ENCODE measurements at regions not wholly inside any gene's neighbourhood (a gene's known extent, or its start where the extent isn't known, plus 50 kb on each side); places are given as distances from the start of the nearest gene placed in this dataset.

GRCh38 chr10:10772411-10772810 lies 245.3 kb upstream of the CELF2 start:
- no peak for TF ChIP-seq RAD21 (IDR thresholded peaks at IDR 0.05; ENCODE audit: low read depth)
- no peak for TF ChIP-seq CEBPB (IDR thresholded peaks at IDR 0.05)
- TF ChIP-seq EP300 (IDR thresholded peaks at IDR 0.05; ENCODE audit: borderline replicate concordance): no peak
- no peak for TF ChIP-seq TCF12 (IDR thresholded peaks at IDR 0.05; ENCODE audit: low read depth)
- no peak for TF ChIP-seq TEAD4 (IDR thresholded peaks at IDR 0.05)
- TF ChIP-seq REST (IDR thresholded peaks at IDR 0.05; ENCODE audit: low read depth): no peak
- TF ChIP-seq USF1 (IDR thresholded peaks at IDR 0.05): no peak
- no peak for TF ChIP-seq MAX (IDR thresholded peaks at IDR 0.05)
- TF ChIP-seq EGR1 (IDR thresholded peaks at IDR 0.05): no peak

GRCh38 chr10:10772874-10773508 lies 244.7 kb upstream of the CELF2 start:
- TF ChIP-seq EGR1 (IDR thresholded peaks at IDR 0.05): no peak
- no peak for TF ChIP-seq TEAD4 (IDR thresholded peaks at IDR 0.05)
- TF ChIP-seq REST (IDR thresholded peaks at IDR 0.05; ENCODE audit: low read depth): no peak
- no peak for TF ChIP-seq TAF1 (IDR thresholded peaks at IDR 0.05; ENCODE audit: low read depth)
- TF ChIP-seq MAX (IDR thresholded peaks at IDR 0.05): no peak
- no peak for TF ChIP-seq USF1 (IDR thresholded peaks at IDR 0.05)
- no peak for TF ChIP-seq FOXM1 (IDR thresholded peaks at IDR 0.05; ENCODE audit: borderline replicate concordance, low read depth)
- no peak for TF ChIP-seq TCF12 (IDR thresholded peaks at IDR 0.05; ENCODE audit: low read depth)
- TF ChIP-seq NFIC (IDR thresholded peaks at IDR 0.05): no peak
- TF ChIP-seq RAD21 (IDR thresholded peaks at IDR 0.05; ENCODE audit: low read depth): no peak
- TF ChIP-seq YY1 (IDR thresholded peaks at IDR 0.05; ENCODE audit: low read depth): no peak
- TF ChIP-seq CREB1 (IDR thresholded peaks at IDR 0.05; ENCODE audit: low read depth): no peak
- TF ChIP-seq EP300 (IDR thresholded peaks at IDR 0.05; ENCODE audit: borderline replicate concordance): no peak
- TF ChIP-seq CEBPB (IDR thresholded peaks at IDR 0.05): no peak

GRCh38 chr10:10774416-10774815 lies 243.3 kb upstream of the CELF2 start:
- TF ChIP-seq RAD21 (IDR thresholded peaks at IDR 0.05; ENCODE audit: low read depth) (no peak), EGR1 (IDR thresholded peaks at IDR 0.05) (no peak), USF1 (IDR thresholded peaks at IDR 0.05) (no peak), ZBTB7A (IDR thresholded peaks at IDR 0.05; ENCODE audit: low read depth) (no peak), CEBPB (IDR thresholded peaks at IDR 0.05) (no peak), MAX (IDR thresholded peaks at IDR 0.05) (no peak), CREB1 (IDR thresholded peaks at IDR 0.05; ENCODE audit: low read depth) (no peak), TCF12 (IDR thresholded peaks at IDR 0.05; ENCODE audit: low read depth) (no peak), REST (IDR thresholded peaks at IDR 0.05; ENCODE audit: low read depth) (no peak), YY1 (IDR thresholded peaks at IDR 0.05; ENCODE audit: low read depth) (no peak), EP300 (IDR thresholded peaks at IDR 0.05; ENCODE audit: borderline replicate concordance) (no peak), TEAD4 (IDR thresholded peaks at IDR 0.05) (no peak), TAF1 (IDR thresholded peaks at IDR 0.05; ENCODE audit: low read depth) (no peak), NFIC (IDR thresholded peaks at IDR 0.05) (no peak), FOXM1 (IDR thresholded peaks at IDR 0.05; ENCODE audit: borderline replicate concordance, low read depth) (no peak)

GRCh38 chr10:10776363-10776762 lies 241.3 kb upstream of the CELF2 start:
- TF ChIP-seq MAX (IDR thresholded peaks at IDR 0.05) (no peak), TAF1 (IDR thresholded peaks at IDR 0.05; ENCODE audit: low read depth) (no peak), EGR1 (IDR thresholded peaks at IDR 0.05) (no peak), USF1 (IDR thresholded peaks at IDR 0.05) (no peak), CREB1 (IDR thresholded peaks at IDR 0.05; ENCODE audit: low read depth) (no peak), RAD21 (IDR thresholded peaks at IDR 0.05; ENCODE audit: low read depth) (no peak), EP300 (IDR thresholded peaks at IDR 0.05; ENCODE audit: borderline replicate concordance) (no peak), CEBPB (IDR thresholded peaks at IDR 0.05) (no peak), NFIC (IDR thresholded peaks at IDR 0.05) (no peak), REST (IDR thresholded peaks at IDR 0.05; ENCODE audit: low read depth) (no peak), FOXM1 (IDR thresholded peaks at IDR 0.05; ENCODE audit: borderline replicate concordance, low read depth) (no peak), ZBTB7A (IDR thresholded peaks at IDR 0.05; ENCODE audit: low read depth) (no peak), YY1 (IDR thresholded peaks at IDR 0.05; ENCODE audit: low read depth) (no peak), TCF12 (IDR thresholded peaks at IDR 0.05; ENCODE audit: low read depth) (no peak), TEAD4 (IDR thresholded peaks at IDR 0.05) (no peak)
